ENCODE measurements at regions not wholly inside any gene's neighbourhood (a gene's known extent, or its start where the extent isn't known, plus 50 kb on each side); places are given as distances from the start of the nearest gene placed in this dataset.

DNA sequence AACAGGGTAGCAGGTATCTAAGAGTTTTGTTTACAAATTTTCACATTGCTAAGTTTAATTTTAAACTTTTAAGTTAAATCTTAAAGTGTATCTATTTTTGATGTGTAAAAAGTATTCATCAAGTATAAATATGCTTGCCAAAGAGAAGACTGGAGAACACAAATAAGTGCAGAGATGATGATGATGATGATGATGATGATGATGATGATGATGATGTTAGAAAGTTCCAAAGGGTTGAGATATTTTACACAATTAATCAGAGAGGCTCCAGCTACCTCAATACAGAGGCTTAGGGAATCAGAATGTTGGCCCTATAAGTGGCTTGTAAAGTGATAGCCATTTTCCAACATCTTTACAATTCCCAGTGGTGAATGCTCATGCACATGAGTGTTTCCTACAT lies 209.0 kb upstream of the NPVF start:
- no peak overlapping the region for H3K4me3 ChIP-seq (replicated peaks in 1 of 4; ENCODE audit: control extremely low read depth in 1 of 4, insufficient read depth in 1 of 4, low read depth in 3 of 4, low read length in 4 of 4)
- no peak for DNase-seq (ENCODE audit: low read depth in 2 of 2)
- no peaks in the 10 kb centered on the region for H3K4me1 ChIP-seq (ENCODE audit: control insufficient read depth, extremely low read depth, insufficient read depth, low read length)
- H3K4me2 ChIP-seq (ENCODE audit: extremely low read depth, insufficient read depth, low read length), result no peak overlapping the region
- no peak overlapping the region for H2AFZ ChIP-seq (ENCODE audit: low read length)
- H3K9me3 ChIP-seq (ENCODE audit: control insufficient read depth, insufficient read depth, low read depth, low read length), result no peaks in the 10 kb centered on the region
- H3K79me2 ChIP-seq (ENCODE audit: control insufficient read depth, insufficient read depth, low read length), result no peaks in the 10 kb centered on the region
- H4K20me1 ChIP-seq (ENCODE audit: control insufficient read depth, extremely low read depth, insufficient read depth, low read length), result no peaks in the 10 kb centered on the region
- no peaks in the 10 kb centered on the region for H3K27me3 ChIP-seq (ENCODE audit: control insufficient read depth, insufficient read depth, low read length)
- no peak overlapping the region for H3K9ac ChIP-seq (ENCODE audit: insufficient read depth, low read length)
- TF ChIP-seq, protein P1, sequence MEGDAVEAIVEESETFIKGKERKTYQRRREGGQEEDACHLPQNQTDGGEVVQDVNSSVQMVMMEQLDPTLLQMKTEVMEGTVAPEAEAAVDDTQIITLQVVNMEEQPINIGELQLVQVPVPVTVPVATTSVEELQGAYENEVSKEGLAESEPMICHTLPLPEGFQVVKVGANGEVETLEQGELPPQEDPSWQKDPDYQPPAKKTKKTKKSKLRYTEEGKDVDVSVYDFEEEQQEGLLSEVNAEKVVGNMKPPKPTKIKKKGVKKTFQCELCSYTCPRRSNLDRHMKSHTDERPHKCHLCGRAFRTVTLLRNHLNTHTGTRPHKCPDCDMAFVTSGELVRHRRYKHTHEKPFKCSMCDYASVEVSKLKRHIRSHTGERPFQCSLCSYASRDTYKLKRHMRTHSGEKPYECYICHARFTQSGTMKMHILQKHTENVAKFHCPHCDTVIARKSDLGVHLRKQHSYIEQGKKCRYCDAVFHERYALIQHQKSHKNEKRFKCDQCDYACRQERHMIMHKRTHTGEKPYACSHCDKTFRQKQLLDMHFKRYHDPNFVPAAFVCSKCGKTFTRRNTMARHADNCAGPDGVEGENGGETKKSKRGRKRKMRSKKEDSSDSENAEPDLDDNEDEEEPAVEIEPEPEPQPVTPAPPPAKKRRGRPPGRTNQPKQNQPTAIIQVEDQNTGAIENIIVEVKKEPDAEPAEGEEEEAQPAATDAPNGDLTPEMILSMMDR (conservative IDR thresholded peaks at IDR 0.05 in 1 of 2, IDR thresholded peaks at IDR 0.05 in 1 of 2; ENCODE audit: low read depth in 1 of 2, low read length in 2 of 2), result no peak
- no peak for TF ChIP-seq EZH2 (IDR thresholded peaks at IDR 0.05; ENCODE audit: low read length, missing control alignments)
- H3K27ac ChIP-seq (ENCODE audit: insufficient read depth, low read length), result no peak overlapping the region
- no peaks in the 10 kb centered on the region for H3K36me3 ChIP-seq (ENCODE audit: control insufficient read depth, insufficient read depth, low read length)

DNA sequence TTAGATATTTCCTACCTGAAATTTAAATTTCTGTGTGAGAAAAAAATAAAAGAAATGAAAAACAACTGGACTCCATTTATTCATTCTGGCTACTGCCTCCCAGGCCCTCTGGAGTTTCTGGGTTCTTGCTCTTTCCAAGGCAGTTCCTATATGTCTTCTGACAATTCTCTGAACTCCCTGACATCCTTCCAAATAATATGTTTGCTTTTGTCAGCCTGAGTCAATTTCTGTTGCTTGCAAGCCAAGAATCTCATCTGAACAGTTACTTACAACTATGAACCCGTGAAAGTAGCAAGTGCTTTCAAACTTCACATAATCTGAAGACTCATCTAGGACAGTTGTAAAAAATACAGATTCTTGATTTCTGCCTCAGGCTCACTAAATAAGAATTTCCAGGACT lies 216.7 kb upstream of the NPVF start:
- TF ChIP-seq EZH2 (IDR thresholded peaks at IDR 0.05; ENCODE audit: low read length, missing control alignments), result no peak
- Histone ChIP-seq H3K4me2 (ENCODE audit: extremely low read depth, insufficient read depth, low read length) (no peak overlapping the region), H3K4me1 (ENCODE audit: control insufficient read depth, extremely low read depth, insufficient read depth, low read length) (no peaks in the 10 kb centered on the region), H3K36me3 (ENCODE audit: control insufficient read depth, insufficient read depth, low read length) (no peaks in the 10 kb centered on the region), H3K9ac (ENCODE audit: insufficient read depth, low read length) (no peak overlapping the region), H4K20me1 (ENCODE audit: control insufficient read depth, extremely low read depth, insufficient read depth, low read length) (no peaks in the 10 kb centered on the region), H3K4me3 (replicated peaks in 1 of 4; ENCODE audit: control extremely low read depth in 1 of 4, insufficient read depth in 1 of 4, low read depth in 3 of 4, low read length in 4 of 4) (no peak overlapping the region), H3K27ac (ENCODE audit: insufficient read depth, low read length) (no peak overlapping the region), H3K79me2 (ENCODE audit: control insufficient read depth, insufficient read depth, low read length) (no peaks in the 10 kb centered on the region), H3K27me3 (ENCODE audit: control insufficient read depth, insufficient read depth, low read length) (no peaks in the 10 kb centered on the region), H3K9me3 (ENCODE audit: control insufficient read depth, insufficient read depth, low read depth, low read length) (no peaks in the 10 kb centered on the region), H2AFZ (ENCODE audit: low read length) (no peak overlapping the region)
- DNase-seq (ENCODE audit: low read depth in 2 of 2), result no peak

DNA sequence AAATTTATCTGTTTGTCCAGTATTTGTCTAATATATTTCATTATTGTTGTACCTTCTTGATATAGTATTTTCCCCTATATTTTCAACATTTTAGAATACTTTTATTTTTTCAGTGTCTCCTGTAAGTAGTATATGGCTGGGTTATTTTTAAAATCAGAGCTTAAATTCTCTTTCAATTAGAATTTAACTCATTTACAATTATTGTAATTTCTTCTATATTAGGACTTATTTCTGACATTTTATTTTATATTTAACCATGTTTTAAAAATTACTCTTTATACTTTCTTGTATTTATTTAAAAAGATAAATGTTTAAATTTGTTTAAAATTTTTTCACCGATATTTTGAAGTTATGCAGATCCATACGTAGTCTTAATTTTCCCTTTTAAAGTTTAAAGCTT lies 220.0 kb upstream of the NPVF start:
- Histone ChIP-seq H3K4me1 (ENCODE audit: control insufficient read depth, extremely low read depth, insufficient read depth, low read length) (no peaks in the 10 kb centered on the region), H3K9ac (ENCODE audit: insufficient read depth, low read length) (no peak overlapping the region), H4K20me1 (ENCODE audit: control insufficient read depth, extremely low read depth, insufficient read depth, low read length) (no peaks in the 10 kb centered on the region), H3K79me2 (ENCODE audit: control insufficient read depth, insufficient read depth, low read length) (no peaks in the 10 kb centered on the region), H3K4me2 (ENCODE audit: extremely low read depth, insufficient read depth, low read length) (no peak overlapping the region), H3K36me3 (ENCODE audit: control insufficient read depth, insufficient read depth, low read length) (no peaks in the 10 kb centered on the region), H3K27me3 (ENCODE audit: control insufficient read depth, insufficient read depth, low read length) (no peaks in the 10 kb centered on the region), H3K4me3 (replicated peaks in 1 of 4; ENCODE audit: control extremely low read depth in 1 of 4, insufficient read depth in 1 of 4, low read depth in 3 of 4, low read length in 4 of 4) (no peak overlapping the region), H3K27ac (ENCODE audit: insufficient read depth, low read length) (no peak overlapping the region), H3K9me3 (ENCODE audit: control insufficient read depth, insufficient read depth, low read depth, low read length) (no peaks in the 10 kb centered on the region), H2AFZ (ENCODE audit: low read length) (no peak overlapping the region)
- TF ChIP-seq, protein P1 (conservative IDR thresholded peaks at IDR 0.05 in 1 of 2, IDR thresholded peaks at IDR 0.05 in 1 of 2; ENCODE audit: low read depth in 1 of 2, low read length in 2 of 2), result no peak
- TF ChIP-seq EZH2 (IDR thresholded peaks at IDR 0.05; ENCODE audit: low read length, missing control alignments), result no peak
- no peak for DNase-seq (ENCODE audit: low read depth in 2 of 2)
